ENCODE measurements at regions not wholly inside any gene's neighbourhood (a gene's known extent, or its start where the extent isn't known, plus 50 kb on each side); places are given as distances from the start of the nearest gene placed in this dataset.

GRCh38 chr1:193819376-193819775 is 633.0 kb upstream of the B3GALT2 start:
- TF ChIP-seq, protein P1, sequence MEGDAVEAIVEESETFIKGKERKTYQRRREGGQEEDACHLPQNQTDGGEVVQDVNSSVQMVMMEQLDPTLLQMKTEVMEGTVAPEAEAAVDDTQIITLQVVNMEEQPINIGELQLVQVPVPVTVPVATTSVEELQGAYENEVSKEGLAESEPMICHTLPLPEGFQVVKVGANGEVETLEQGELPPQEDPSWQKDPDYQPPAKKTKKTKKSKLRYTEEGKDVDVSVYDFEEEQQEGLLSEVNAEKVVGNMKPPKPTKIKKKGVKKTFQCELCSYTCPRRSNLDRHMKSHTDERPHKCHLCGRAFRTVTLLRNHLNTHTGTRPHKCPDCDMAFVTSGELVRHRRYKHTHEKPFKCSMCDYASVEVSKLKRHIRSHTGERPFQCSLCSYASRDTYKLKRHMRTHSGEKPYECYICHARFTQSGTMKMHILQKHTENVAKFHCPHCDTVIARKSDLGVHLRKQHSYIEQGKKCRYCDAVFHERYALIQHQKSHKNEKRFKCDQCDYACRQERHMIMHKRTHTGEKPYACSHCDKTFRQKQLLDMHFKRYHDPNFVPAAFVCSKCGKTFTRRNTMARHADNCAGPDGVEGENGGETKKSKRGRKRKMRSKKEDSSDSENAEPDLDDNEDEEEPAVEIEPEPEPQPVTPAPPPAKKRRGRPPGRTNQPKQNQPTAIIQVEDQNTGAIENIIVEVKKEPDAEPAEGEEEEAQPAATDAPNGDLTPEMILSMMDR (IDR thresholded peaks at IDR 0.05; ENCODE audit: insufficient read depth, low read depth, low read length, missing control alignments), result no peak
- no peak for DNase-seq (ENCODE audit: low read depth)
- no peak overlapping the region for H3K4me3 ChIP-seq (ENCODE audit: low read depth, low read length)

DNA sequence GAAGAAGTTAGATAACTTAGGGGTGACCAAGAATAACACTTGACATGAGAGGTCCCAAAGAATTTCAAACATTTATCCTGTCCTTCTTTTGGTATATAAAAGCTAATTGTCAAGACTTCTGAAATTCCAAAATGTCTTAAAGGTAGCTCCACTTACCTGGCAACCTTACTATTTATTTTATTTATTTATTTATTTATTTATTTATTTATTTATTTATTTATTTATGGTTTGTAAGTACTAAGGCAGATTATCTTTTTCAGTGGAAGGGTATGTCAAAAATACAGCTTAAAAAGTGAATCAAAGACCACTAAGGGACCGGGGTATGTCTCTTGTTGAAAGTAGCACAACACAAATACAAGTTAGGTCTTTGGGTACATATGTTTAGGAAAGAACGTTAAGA is 620.8 kb upstream of the B3GALT2 start:
- no peak for DNase-seq (ENCODE audit: low read depth)
- TF ChIP-seq, protein P1 (IDR thresholded peaks at IDR 0.05; ENCODE audit: insufficient read depth, low read depth, low read length, missing control alignments), result no peak
- H3K4me3 ChIP-seq (ENCODE audit: low read depth, low read length), result no peak overlapping the region

- no peak overlapping the region for H3K4me3 ChIP-seq (ENCODE audit: low read depth, low read length)
- no peak for DNase-seq (ENCODE audit: low read depth)
- TF ChIP-seq, protein P1 (IDR thresholded peaks at IDR 0.05; ENCODE audit: insufficient read depth, low read depth, low read length, missing control alignments), result no peak
These were observed 620.0 kb upstream of the B3GALT2 start for GRCh38 chr1:193806079-193807048.

GRCh38 chr1:193799948-193800690 is 613.7 kb upstream of the B3GALT2 start:
- DNase-seq (ENCODE audit: low read depth), result no peak
- no peak overlapping the region for H3K4me3 ChIP-seq (ENCODE audit: low read depth, low read length)
- TF ChIP-seq, protein P1 (IDR thresholded peaks at IDR 0.05; ENCODE audit: insufficient read depth, low read depth, low read length, missing control alignments), result no peak

DNA sequence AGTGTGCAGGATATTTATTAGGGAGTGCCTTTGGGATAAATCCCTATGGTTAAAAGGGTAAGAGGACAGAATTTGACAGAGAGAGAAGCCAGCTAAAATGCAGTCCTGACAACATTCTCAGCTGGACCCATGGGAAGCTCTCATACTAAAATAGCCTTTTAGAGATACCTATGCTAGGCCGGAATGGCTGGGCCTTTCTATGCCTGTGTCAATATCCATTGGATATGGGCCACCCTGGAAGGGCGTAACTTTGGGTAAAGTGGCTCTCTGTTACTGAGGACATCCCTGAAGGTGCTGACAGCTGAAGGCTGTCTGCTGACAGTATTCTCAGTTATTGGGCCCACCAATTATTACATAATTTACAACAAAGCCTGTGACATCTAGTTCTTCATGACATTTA is 613.0 kb upstream of the B3GALT2 start:
- H3K4me3 ChIP-seq (ENCODE audit: low read depth, low read length), result no peak overlapping the region
- no peak for DNase-seq (ENCODE audit: low read depth)
- TF ChIP-seq, protein P1 (IDR thresholded peaks at IDR 0.05; ENCODE audit: insufficient read depth, low read depth, low read length, missing control alignments), result no peak

GRCh38 chr1:193794239-193794638 is 607.8 kb upstream of the B3GALT2 start:
- H3K4me3 ChIP-seq (ENCODE audit: low read depth, low read length), result no peak overlapping the region

More at GRCh38 chr1:193794239-193794638, 607.8 kb upstream of the B3GALT2 start:
- no peak for DNase-seq (ENCODE audit: low read depth)
- TF ChIP-seq, protein P1 (IDR thresholded peaks at IDR 0.05; ENCODE audit: insufficient read depth, low read depth, low read length, missing control alignments), result no peak
